LNCAP (cell line): ENCODE measurements at regions not wholly inside any gene's neighbourhood (a gene's known extent, or its start where the extent isn't known, plus 50 kb on each side); places are given as distances from the start of the nearest gene placed in this dataset.

Source experiments
- CTCF ChIP-seq: fragments of 450-650 bp; IDR thresholded peaks from 2 replicates; pipeline ENCODE4 v1.5.1; 2017; ENCODE audit warnings: mild to moderate bottlenecking

GRCh38 chr6:9140172-9140571, 704.8 kb upstream of the SLC35B3 start:
- no peak for TF ChIP-seq CTCF

GRCh38 chr6:9139746-9140145, 704.4 kb upstream of the SLC35B3 start:
- TF ChIP-seq CTCF = no peak

GRCh38 chr6:9138936-9139335, 703.6 kb upstream of the SLC35B3 start:
- no peak for TF ChIP-seq CTCF

GRCh38 chr6:9136141-9136822, 700.9 kb upstream of the SLC35B3 start:
- no peak for TF ChIP-seq CTCF

GRCh38 chr6:9131616-9132015, 696.3 kb upstream of the SLC35B3 start:
- TF ChIP-seq CTCF = no peak

- no peak for TF ChIP-seq CTCF
Observed at GRCh38 chr6:9131201-9131600, 695.9 kb upstream of the SLC35B3 start.

GRCh38 chr6:9128970-9129369, 693.6 kb upstream of the SLC35B3 start:
- no peak for TF ChIP-seq CTCF
